ENCODE measurements at regions not wholly inside any gene's neighbourhood (a gene's known extent, or its start where the extent isn't known, plus 50 kb on each side); places are given as distances from the start of the nearest gene placed in this dataset.

GRCh38 chr3:83740504-83740903, 1218.3 kb upstream of the CADM2 start:
- no peak for DNase-seq

GRCh38 chr3:83765956-83766355, 1192.8 kb upstream of the CADM2 start:
- DNase-seq: no peak
- TF ChIP-seq EZH2phosphoT487 (IDR thresholded peaks at IDR 0.05; ENCODE audit: low read length): no peak
- Histone ChIP-seq H2AFZ (ENCODE audit: low read length) (no peak overlapping the region), H3K4me2 (ENCODE audit: low read depth, low read length) (no peak overlapping the region), H3K27me3 (replicated peaks; ENCODE audit: insufficient read depth, low read length) (no peaks in the 10 kb centered on the region), H3K36me3 (replicated peaks; ENCODE audit: insufficient read depth, low read length) (no peaks in the 10 kb centered on the region), H3K9ac (ENCODE audit: low read length) (no peak overlapping the region), H3F3A (ENCODE audit: insufficient read depth, low read length) (no peaks in the 10 kb centered on the region), H3K4me3 (ENCODE audit: low read length) (no peak overlapping the region), H3K9me2 (replicated peaks; ENCODE audit: insufficient read depth, low read length) (no peaks in the 10 kb centered on the region), H3K27ac (ENCODE audit: low read length) (no peak overlapping the region), H3K4me1 (ENCODE audit: low read length) (no peaks in the 10 kb centered on the region), H4K20me1 (ENCODE audit: insufficient read depth, low read length) (no peaks in the 10 kb centered on the region), H3K79me2 (ENCODE audit: low read length) (no peaks in the 10 kb centered on the region), H3K9me3 (replicated peaks; ENCODE audit: insufficient read depth, low read length) (no peaks in the 10 kb centered on the region)

More at GRCh38 chr3:83740504-83740903, 1218.3 kb upstream of the CADM2 start:
- Histone ChIP-seq H3K4me3 (ENCODE audit: low read length) (no peak overlapping the region), H3K9ac (ENCODE audit: low read length) (no peak overlapping the region), H3K9me2 (replicated peaks; ENCODE audit: insufficient read depth, low read length) (no peaks in the 10 kb centered on the region), H3K79me2 (ENCODE audit: low read length) (no peaks in the 10 kb centered on the region), H3K4me2 (ENCODE audit: low read depth, low read length) (no peak overlapping the region), H3K27ac (ENCODE audit: low read length) (no peak overlapping the region), H4K20me1 (ENCODE audit: insufficient read depth, low read length) (no peaks in the 10 kb centered on the region), H2AFZ (ENCODE audit: low read length) (no peak overlapping the region), H3K36me3 (replicated peaks; ENCODE audit: insufficient read depth, low read length) (no peaks in the 10 kb centered on the region), H3F3A (ENCODE audit: insufficient read depth, low read length) (no peaks in the 10 kb centered on the region), H3K9me3 (replicated peaks; ENCODE audit: insufficient read depth, low read length) (no peaks in the 10 kb centered on the region), H3K4me1 (ENCODE audit: low read length) (no peaks in the 10 kb centered on the region), H3K27me3 (replicated peaks; ENCODE audit: insufficient read depth, low read length) (no peaks in the 10 kb centered on the region)
- TF ChIP-seq CTCF (IDR thresholded peaks at IDR 0.05; ENCODE audit: low read length) (no peak), EZH2phosphoT487 (IDR thresholded peaks at IDR 0.05; ENCODE audit: low read length) (no peak), EZH2 (optimal IDR thresholded peaks at IDR 0.05; ENCODE audit: low read depth, low read length) (no peak)

- Histone ChIP-seq H3K4me2 (ENCODE audit: low read depth, low read length) (no peak overlapping the region), H4K20me1 (ENCODE audit: insufficient read depth, low read length) (no peaks in the 10 kb centered on the region), H2AFZ (ENCODE audit: low read length) (no peak overlapping the region), H3K9me3 (replicated peaks; ENCODE audit: insufficient read depth, low read length) (no peaks in the 10 kb centered on the region), H3K36me3 (replicated peaks; ENCODE audit: insufficient read depth, low read length) (no peaks in the 10 kb centered on the region), H3K79me2 (ENCODE audit: low read length) (no peaks in the 10 kb centered on the region), H3K4me1 (ENCODE audit: low read length) (no peaks in the 10 kb centered on the region), H3K27me3 (replicated peaks; ENCODE audit: insufficient read depth, low read length) (no peaks in the 10 kb centered on the region), H3K4me3 (ENCODE audit: low read length) (no peak overlapping the region), H3K9ac (ENCODE audit: low read length) (no peak overlapping the region), H3K27ac (ENCODE audit: low read length) (no peak overlapping the region), H3K9me2 (replicated peaks; ENCODE audit: insufficient read depth, low read length) (no peaks in the 10 kb centered on the region), H3F3A (ENCODE audit: insufficient read depth, low read length) (no peaks in the 10 kb centered on the region)
- TF ChIP-seq CTCF (IDR thresholded peaks at IDR 0.05; ENCODE audit: low read length) (no peak), EZH2phosphoT487 (IDR thresholded peaks at IDR 0.05; ENCODE audit: low read length) (no peak), EZH2 (optimal IDR thresholded peaks at IDR 0.05; ENCODE audit: low read depth, low read length) (no peak)
- DNase-seq: no peak
Observed at GRCh38 chr3:83769791-83770663, 1188.8 kb upstream of the CADM2 start.
